Left forelimb (tissue), 1 donor: ENCODE measurements at regions not wholly inside any gene's neighbourhood (a gene's known extent, or its start where the extent isn't known, plus 50 kb on each side); places are given as distances from the start of the nearest gene placed in this dataset.

Experiments used
- DNase-seq: peaks from one replicate; pipeline ENCODE4 v3.0.0-alpha.2; 2018; ENCODE audit warnings: low spot score

DNA sequence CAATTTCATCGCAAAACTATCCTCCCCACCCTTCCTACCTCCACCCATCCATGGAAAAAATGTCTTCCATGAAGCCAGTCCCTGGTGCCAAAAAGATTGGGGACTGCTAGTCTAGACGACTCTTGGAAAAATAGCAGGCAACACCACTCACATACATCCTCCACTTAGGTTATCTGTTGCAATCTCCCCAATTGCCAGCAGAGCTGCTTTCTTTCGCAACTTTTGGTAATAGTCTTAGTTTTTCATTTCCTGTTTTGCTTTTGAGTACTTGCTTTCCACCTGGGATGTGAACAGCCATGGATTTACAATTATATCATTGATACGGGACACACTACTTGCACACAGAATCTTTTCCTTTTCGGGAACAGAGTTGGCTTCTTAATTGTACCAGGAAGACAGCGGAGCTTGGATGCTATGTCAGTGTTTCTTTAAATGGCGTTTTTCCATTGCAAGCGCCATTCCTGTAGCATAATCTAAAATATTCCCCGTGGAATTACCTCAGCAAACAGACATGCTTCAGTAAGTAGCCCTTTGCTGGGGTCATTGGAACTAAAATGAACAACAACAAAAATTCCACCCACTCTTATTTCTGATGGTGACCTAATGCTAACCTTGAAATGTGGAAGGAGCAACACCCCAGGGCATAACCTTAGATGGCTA lies 183.3 kb upstream of the ADGRL2 start:
- no peak for DNase-seq

DNA sequence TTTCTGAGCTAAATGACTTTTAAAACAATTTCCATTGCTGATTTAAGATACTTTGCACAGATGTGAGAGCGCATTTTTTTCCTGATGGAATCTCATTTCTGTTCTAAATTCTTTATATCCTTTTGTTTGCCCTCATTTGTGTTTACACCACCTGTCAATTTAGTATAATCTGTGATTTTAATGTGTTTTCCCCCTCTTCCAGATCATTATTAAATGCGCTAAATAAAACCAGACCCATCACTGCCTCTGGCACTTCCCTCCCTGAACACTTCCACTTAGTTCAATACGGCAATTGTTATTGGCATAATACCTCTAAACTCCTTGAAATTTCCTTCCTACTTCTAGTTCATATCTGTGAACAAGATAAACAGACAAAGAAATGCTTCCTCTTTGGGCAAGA lies 186.9 kb upstream of the ADGRL2 start:
- no peak for DNase-seq

DNA sequence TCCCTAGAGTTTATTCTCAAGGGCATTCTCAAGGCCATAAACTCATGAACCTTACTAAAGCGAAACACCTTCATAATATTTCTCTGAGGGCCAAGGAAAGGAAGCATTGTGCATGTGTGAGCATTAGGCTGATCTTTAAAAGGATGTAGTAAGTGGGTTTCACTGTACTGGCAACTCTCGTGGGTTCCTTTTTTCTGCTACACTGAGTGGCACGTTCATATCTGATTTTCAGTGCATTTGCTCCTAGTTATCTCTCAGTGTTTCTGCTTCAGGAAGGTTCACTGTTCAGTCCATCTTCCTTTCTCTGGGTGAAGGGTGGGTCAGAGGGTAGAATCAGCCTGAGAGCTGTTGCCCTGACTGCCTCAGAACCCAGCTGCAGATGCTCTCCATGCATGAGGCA lies 192.8 kb upstream of the ADGRL2 start:
- DNase-seq = no peak

DNA sequence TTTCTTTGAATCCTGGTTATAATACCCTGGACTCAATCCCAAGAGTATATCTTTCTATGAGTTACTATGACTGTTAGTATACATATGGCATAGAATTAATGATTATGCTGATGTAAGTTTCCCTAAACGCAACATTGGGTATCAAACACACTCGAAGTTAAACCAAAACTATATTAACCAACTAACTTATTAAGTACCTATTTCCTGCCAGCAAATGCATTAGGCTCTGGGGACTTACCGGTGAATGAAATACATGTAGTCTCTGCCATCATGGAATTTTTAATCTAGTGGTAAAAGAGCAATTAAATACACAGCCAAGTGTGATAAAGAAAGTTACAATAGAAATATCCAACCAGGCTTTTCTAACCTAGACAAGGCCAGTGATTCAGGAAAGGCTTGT lies 193.6 kb upstream of the ADGRL2 start:
- no peak for DNase-seq

DNA sequence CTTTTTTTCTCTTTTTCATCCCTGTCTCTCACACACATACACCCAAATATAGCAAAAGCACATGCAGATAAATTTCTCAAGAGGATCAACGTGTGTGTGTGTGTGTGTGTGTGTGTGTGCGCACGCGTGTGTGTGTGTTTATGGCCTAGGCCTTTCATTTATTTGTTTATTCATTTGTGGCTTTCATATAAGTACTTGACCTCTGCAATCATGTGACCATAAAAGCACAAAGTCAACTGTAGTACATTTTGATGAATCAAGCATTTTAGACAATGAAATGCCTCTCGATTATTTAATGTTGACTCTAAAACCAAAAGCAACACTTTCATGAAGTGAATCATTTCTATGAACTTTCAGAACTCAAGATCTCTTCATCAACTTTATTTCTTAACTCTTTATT lies 194.1 kb upstream of the ADGRL2 start:
- no peak for DNase-seq

DNA sequence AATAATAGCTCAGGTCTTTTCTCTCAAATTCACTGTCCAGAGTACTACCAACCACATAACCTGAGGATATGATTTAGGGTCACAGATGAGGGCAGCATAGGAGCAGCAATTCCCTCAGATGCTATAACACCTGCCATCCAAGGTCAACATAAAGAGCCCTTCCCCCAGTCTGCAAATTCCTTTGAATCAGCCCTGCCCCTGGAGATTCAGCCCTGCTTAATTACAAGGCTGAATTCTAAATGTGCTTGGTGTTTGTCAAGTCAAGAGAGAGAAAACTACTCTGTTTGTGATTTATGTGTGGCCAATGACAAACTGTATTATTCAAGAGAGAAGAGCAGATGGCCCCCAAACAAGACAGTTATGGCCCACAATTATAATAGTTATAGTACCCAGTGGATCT lies 195.7 kb upstream of the ADGRL2 start:
- DNase-seq = no peak

DNA sequence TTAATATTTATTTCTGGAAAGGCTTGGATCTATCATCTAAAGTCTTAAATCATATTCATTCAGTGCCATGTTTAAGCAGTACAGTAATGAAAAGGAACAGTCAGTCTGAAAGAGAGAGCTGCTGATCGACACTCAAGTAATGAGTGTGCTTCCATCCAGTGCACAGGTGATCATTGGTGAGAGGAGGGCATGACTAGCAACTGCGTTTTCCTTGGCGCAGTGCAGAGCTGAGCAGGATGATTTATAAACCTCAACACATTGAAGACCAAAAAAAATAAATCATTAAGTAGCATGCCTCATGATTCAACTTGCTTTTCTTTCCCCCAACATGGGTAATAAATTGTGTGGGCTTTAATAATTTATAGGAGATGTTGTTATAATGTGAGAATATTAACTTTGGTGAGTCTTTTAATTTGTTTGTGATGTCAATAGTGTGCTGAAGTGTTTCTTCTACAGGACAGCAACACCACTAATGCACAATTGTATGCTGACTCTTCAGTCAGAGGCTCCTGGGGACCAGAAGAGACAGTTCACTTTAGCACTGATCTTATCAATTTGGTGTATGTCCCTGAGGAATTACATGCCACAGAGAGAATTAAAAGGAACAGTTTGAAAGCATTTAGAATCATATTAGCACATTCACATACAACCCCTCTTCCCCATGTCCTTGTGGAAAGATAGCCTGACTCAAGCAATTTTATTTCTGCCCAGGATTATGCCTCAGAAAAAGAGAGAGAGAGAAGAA lies 199.7 kb upstream of the ADGRL2 start:
- no peak for DNase-seq

DNA sequence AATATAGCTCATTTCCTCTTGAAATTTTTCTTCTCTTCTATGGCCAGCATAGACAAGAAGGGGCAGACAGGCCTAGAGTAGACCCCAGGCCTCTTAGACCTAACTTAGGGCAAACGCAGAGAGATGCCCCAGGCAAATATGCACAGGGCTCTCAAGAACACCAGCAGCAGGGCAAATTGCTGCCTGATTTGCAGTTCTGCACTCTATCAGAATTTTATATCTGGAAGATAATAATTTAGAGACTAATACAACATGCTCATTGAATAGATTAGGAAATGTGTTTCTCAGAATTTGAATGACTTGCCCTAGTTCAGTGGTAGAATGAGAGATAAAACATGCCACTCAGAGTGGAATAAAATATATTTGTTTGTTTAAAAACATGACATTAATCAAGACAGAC lies 200.4 kb upstream of the ADGRL2 start:
- no peak for DNase-seq

DNA sequence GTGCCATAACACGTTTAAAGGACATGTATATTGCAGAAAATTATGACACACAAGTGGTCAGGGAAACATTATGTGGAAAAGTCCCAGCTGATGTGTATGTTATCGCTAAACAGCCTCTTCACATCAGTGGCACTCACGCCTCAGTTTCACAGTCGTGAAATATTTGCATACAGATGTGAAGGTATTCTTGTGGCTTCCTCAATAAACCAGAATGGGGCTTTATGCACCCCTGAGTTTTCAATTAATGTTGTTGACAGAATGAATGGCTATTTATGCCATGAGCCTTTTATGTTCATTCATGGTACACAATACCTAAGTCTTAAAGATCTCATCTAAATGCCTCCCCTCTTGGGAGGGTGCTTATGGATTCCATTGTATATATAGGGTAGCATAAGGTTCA lies 202.1 kb upstream of the ADGRL2 start:
- DNase-seq = no peak

DNA sequence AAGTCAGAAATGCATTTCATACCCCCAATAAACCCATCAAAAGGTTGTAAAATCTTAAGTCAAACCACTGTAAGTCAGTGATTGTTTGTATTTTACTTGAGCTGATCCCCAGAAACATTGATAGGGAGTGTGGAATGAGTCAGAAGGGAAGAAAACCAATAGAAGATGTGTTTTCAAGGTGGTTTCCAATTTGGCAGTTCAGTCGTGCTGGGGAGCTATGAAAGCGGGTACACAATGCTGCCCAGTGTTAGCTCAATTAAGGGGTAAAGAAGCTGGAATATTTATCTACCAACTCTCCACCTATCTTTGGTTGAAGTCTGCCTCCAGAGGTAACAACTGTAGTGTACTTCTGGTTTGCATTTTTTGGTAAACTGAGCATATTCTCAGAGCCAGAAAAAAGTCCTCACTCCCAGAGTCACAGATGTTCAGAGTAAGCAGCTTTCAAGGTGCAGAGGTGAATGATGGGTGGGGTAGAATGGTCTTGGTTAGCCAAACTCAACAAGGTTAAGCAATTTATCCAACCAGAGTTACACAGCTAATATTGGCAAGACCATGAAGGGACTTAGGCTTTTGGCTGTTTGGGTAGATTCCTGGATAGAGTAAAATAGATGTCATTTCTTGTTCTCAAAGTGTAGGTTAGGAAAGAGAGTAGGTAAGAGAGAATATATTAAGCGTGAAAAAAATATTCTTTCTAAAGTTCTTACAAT lies 202.9 kb upstream of the ADGRL2 start:
- DNase-seq = no peak

DNA sequence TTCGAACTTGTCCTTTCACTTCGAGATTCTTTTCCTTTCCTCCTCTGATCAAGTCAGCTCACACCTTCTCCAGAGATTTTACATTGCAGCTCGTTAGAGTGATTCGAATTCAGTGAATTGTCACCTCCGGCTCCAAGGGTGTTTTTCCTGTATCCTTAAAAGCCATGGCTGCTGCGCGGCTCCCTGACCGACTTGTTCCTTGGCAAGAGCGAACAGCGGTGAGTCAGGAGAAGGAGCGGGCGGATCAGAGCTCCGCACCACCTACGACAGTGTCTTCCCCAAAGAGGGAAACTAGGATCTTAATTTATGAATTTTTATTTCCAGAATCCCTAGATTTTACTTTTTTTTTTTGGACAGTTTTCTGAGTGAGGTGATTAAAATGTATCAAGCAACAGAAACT lies 204.4 kb upstream of the ADGRL2 start:
- DNase-seq = no peak

DNA sequence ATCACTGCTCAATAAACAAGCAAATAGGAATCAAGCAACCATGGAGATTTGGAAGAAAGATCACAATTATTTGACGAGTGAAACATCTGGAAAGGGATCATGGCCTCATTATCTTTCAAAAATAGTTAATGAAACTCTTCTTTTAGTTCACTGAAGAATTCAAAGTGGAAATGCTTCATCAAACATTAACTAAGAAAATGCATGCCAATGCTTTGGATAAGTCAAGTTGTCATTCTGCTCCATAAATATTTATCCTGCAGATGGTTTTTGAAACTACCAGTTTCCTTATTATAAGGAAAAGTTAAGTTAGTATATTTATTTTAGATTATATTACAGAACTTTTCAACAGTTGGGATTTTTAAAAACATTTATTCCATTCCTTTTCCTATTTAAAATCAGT lies 206.5 kb upstream of the ADGRL2 start:
- no peak for DNase-seq

DNA sequence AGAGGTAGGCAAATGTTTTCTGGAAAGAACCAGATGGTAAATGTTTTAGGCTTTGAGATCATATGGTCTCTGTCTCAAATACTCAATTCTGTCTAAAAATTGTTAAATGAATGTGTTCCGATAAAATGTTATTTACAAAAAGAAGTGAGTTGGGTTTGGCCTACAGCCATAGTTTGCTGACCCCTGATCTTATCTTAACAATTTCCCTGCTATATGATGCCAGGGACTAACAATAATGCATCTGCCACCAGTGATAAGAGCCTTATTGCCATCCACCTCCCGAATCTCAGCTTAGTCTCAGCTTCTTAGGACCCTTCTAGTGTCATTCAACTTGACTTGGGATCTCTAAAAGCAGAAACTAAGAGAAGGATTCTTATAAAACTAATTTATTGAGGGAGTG lies 208.5 kb upstream of the ADGRL2 start:
- DNase-seq = no peak

DNA sequence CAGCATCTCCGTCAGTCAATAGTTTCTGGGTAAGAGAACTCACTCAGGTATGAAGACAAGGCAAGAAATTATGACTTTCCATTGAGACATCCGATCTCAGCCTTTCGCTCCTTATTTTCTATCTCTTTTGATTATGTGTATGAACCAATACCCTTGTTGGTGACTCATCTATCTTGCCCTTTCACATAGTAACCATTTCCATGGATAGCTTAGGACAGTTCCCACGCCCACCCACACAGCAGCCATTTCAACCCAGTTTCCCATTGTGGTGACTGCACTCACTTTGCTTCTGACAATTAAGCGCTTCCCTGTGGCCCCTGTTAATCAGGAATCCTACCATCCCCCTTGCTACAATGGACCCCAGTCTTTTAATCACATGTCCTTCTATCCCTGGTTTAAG lies 210.6 kb upstream of the ADGRL2 start:
- no peak for DNase-seq

DNA sequence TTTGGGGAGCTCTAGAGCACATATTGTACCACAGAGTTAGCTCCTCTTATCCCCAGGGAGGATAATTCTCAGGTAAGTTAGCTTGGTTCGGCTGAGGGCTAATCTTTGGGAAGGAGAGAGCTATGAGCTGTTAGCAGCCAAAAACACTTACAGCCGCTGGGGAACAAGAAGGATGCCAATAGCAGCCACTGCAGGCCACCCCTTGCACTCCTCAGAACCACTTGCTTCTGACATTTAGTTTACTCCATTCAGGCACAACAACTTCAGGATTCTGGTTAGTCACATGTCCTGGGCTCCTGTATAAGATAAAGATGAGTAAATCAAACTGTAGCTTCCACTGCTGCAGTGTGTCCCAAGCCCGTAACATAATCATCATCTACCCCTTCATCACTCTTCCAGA lies 212.6 kb upstream of the ADGRL2 start:
- DNase-seq = no peak

DNA sequence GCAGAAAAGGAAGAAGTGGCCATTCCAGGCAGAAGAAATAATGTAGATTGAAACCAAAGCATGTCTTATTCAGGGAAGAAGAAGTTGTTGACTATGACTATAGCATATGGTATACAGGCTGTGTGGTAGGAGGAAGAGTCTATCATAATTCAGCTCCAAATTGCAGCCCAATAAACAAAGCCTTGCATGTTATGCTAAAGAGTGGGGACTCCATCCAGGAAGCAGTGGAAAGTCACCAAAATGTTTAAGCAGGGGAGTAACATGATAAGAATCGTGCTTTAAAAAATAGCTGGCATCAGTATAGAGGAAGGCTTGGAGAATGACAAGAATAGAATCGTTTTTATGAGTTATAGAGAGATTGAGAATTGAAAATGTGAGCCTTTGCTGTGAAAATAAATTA lies 213.3 kb upstream of the ADGRL2 start:
- DNase-seq = no peak

DNA sequence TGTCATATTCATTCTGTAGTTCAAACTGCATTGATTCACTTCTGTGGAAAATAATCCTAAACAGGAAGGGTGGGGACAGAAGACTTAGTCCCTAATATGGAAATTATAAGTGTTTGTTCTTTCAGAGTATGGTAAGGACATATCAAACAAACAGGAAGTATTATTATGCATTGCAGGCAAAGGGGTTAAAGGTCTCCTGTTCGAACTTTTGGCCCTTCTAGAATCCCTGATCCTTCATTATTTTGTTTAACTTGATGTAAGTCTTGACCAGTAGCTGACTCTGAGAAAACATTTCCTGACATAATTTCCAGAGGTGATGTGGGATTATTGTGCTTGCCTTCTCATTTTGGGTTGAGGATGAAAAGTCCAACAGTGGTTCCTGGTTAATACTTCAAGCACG lies 215.4 kb upstream of the ADGRL2 start:
- no peak for DNase-seq

DNA sequence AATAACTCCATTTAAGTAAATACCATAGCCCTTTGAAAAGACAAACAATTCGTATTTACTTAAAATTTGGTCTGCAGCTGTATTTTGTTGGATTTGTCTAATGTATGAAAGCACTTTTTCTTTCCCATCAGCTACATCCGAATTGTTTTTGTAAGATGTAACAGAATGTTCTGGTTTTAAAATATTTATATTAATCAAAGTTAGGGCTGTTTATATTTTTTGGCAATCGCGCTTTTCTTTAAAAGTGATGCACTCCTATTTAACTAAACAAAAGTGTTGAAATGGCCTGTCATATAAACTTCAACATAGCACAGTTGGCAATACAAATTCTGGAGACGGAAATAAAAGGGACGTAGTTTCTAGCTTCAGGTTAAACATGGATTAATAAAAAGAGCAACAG lies 216.3 kb upstream of the ADGRL2 start:
- no peak for DNase-seq

DNA sequence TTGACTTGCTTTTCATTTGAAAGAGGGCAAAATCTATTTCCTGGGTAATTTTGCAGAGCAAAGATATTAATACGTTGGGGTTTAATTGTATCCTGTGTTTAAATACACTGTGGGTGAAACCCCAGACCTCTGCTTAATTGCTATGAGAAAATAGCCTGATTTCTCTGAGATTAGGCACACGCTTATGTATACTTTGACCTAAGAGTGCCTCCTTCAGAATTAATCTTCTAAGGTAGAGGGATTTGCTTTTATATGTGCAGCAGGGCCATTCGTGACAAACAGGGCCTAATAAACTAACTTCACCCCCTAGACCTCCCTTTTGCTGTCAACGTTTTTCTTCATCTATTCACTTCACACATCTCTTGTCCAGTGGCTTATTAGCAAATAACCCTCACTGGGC lies 216.9 kb upstream of the ADGRL2 start:
- DNase-seq = no peak

DNA sequence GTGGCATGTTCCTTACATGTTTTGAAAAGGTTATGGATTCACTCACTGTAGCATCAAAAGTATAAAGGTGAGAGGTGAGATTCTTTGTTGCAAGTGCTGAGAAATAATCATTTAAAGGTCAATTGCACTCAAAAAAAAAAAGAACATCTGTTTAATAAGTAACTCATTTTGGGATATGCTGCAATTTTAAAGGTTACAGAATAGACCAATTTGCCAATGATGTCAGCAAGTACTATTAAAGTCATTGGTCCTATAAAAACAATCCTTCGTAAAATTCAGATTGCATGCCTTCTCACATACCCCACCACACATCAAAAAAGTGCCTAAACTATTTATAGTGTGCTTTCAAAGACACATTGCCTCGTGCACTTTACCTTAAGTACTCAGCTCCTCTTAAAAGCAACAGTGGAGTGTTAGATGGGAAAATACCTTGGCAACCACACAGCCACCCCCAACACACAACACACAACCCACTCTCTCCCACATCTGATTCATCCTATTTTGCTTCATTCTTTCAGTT lies 218.2 kb upstream of the ADGRL2 start:
- no peak for DNase-seq

DNA sequence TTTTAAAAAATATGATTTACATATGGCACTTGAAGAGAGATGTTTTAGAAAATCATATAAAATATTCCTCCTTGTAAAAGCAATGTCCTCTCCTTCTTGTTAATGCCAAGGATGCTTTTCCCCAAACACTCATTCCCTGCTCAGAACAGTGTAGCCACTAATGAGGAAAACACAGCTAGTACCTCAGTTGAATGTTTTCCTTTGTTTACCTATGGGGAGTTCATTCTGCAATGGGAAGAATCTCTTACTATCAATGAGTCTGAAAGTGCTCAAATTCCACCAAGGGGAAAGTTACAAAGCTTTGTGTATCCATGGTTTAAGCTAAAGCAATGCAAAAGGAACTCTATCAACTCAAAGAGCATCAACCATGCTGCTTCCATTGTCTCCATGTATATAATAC lies 221.9 kb upstream of the ADGRL2 start:
- no peak for DNase-seq

DNA sequence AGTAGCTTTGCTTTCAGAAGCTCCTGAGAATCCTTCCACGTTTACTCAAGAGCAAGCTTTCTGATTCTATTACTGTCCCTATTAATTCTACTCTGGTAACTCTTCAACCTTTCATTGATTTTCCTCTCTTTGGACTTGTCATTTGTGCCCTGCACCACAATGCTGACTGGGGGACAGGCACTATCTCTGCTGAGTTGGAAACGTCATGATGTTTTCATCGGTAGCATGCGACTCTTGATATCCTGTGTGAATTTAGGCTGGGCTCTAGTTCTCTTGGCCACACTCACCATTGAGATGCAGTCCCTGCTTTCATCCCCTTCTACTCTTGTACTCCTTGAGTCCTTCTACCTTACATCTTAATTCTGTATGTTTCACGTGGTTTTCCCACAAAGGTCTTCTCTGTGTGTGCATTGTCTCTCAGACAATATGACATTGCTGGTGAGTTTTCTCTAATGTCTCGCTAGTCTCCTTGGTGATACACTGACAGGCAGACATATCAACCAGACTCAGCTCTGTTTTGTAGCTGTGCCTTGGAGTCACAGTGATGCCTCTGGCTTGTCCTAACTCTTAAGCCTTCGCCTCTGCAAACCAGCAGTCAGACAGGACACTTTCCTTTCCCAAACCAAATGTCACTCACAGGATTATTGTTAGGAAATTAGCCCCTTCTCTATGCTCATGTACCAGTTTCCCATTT lies 223.6 kb upstream of the ADGRL2 start:
- DNase-seq = no peak

DNA sequence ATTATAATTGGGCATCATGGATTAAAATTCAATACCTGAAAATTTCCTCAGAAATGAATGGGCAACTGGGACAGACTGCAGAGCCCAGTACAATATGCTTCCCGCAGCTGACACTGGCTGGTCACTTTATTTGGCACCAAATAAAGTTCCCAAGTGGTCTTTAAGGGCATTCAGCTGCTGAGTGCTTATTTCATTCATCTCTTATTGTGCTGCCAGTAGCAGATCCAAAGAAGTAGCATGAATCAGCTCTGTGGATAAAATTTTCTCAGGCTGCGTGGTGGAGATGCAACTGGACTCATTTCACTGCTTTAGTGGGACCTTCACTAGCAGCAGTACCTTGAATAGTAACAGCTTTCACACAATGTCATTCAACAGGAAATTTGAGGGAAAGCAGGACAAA lies 226.3 kb upstream of the ADGRL2 start:
- no peak for DNase-seq
